ENCODE measurements at regions not wholly inside any gene's neighbourhood (a gene's known extent, or its start where the extent isn't known, plus 50 kb on each side); places are given as distances from the start of the nearest gene placed in this dataset.

DNA sequence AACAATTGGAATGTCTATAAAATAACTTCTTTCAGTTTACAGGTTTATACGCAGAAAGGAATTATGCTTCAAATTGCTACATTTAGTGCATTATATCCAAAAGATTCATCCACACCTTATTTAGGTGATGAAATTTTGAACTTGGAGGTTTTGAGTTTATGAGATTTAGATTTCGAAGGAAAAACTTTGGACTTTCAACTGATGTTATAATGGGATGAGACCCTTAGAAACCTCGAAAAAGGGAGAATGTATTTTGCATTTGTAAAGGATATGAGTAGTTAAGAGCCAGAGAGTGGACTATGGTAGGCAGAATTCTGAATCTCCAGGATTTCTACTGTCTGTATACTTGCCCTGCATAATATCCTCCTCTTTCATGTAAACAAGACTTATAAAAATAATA is 851.6 kb upstream of the MGAT4C start:
- Histone ChIP-seq H3K27me3 (ENCODE audit: control insufficient read depth in 2 of 2, insufficient read depth in 2 of 2, low read length in 2 of 2) (no peaks in the 10 kb centered on the region), H3K4me2 (replicated peaks; ENCODE audit: extremely low read depth, low read length, poor library complexity, severe bottlenecking) (no peak overlapping the region), H4K20me1 (ENCODE audit: insufficient read depth, low read length) (no peaks in the 10 kb centered on the region), H2AFZ (ENCODE audit: insufficient read depth, low read depth, low read length, poor library complexity, severe bottlenecking) (no peak overlapping the region), H3K4me1 (ENCODE audit: control insufficient read depth in 1 of 2, insufficient read depth in 2 of 2, low read length in 2 of 2) (no peaks in the 10 kb centered on the region), H3K9ac (ENCODE audit: insufficient read depth, low read length, poor library complexity, severe bottlenecking) (no peak overlapping the region), H3K4me3 (replicated peaks in 1 of 3; ENCODE audit: low read depth in 2 of 3, low read length in 3 of 3) (no peak overlapping the region), H3K36me3 (replicated peaks in 1 of 2; ENCODE audit: control insufficient read depth in 1 of 2, insufficient read depth in 2 of 2, low read length in 2 of 2) (no peaks in the 10 kb centered on the region), H3K27ac (ENCODE audit: low read depth in 1 of 2, low read length in 2 of 2) (no peak overlapping the region), H3K79me2 (ENCODE audit: insufficient read depth, low read length) (no peaks in the 10 kb centered on the region), H3K9me3 (replicated peaks in 1 of 2; ENCODE audit: control insufficient read depth in 1 of 2, insufficient read depth in 1 of 2, low read length in 2 of 2) (no peaks in the 10 kb centered on the region)
- no CpG with 5 or more reads among the region's 3 CpGs for WGBS (ENCODE audit: insufficient coverage)
- no peak for DNase-seq
- Mint-ChIP-seq H3K9me3 (peaks cover 0 to 3% (median 2%) of the 10 kb centered on the region in 7 donors), H3K27ac (no peak overlapping the region), H3K4me1 (no peaks in the 10 kb centered on the region), H3K4me3 (no peak overlapping the region), H3K27me3 (ENCODE audit: low read depth in 3 of 3) (no peaks in the 10 kb centered on the region), H3K36me3 (no peaks in the 10 kb centered on the region)
- TF ChIP-seq, protein P1, sequence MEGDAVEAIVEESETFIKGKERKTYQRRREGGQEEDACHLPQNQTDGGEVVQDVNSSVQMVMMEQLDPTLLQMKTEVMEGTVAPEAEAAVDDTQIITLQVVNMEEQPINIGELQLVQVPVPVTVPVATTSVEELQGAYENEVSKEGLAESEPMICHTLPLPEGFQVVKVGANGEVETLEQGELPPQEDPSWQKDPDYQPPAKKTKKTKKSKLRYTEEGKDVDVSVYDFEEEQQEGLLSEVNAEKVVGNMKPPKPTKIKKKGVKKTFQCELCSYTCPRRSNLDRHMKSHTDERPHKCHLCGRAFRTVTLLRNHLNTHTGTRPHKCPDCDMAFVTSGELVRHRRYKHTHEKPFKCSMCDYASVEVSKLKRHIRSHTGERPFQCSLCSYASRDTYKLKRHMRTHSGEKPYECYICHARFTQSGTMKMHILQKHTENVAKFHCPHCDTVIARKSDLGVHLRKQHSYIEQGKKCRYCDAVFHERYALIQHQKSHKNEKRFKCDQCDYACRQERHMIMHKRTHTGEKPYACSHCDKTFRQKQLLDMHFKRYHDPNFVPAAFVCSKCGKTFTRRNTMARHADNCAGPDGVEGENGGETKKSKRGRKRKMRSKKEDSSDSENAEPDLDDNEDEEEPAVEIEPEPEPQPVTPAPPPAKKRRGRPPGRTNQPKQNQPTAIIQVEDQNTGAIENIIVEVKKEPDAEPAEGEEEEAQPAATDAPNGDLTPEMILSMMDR (IDR thresholded peaks at IDR 0.05): no peak
- intact Hi-C loops (cut with micrococcal nuclease): no loop called here

- Histone ChIP-seq H3K4me1 (ENCODE audit: control insufficient read depth in 1 of 2, insufficient read depth in 2 of 2, low read length in 2 of 2) (no peaks in the 10 kb centered on the region), H3K27ac (ENCODE audit: low read depth in 1 of 2, low read length in 2 of 2) (no peak overlapping the region), H3K9me3 (replicated peaks in 1 of 2; ENCODE audit: control insufficient read depth in 1 of 2, insufficient read depth in 1 of 2, low read length in 2 of 2) (no peaks in the 10 kb centered on the region), H3K4me2 (replicated peaks; ENCODE audit: extremely low read depth, low read length, poor library complexity, severe bottlenecking) (no peak overlapping the region), H3K9ac (ENCODE audit: insufficient read depth, low read length, poor library complexity, severe bottlenecking) (no peak overlapping the region), H3K36me3 (replicated peaks in 1 of 2; ENCODE audit: control insufficient read depth in 1 of 2, insufficient read depth in 2 of 2, low read length in 2 of 2) (no peaks in the 10 kb centered on the region), H3K27me3 (ENCODE audit: control insufficient read depth in 2 of 2, insufficient read depth in 2 of 2, low read length in 2 of 2) (no peaks in the 10 kb centered on the region), H2AFZ (ENCODE audit: insufficient read depth, low read depth, low read length, poor library complexity, severe bottlenecking) (no peak overlapping the region), H3K79me2 (ENCODE audit: insufficient read depth, low read length) (no peaks in the 10 kb centered on the region), H4K20me1 (ENCODE audit: insufficient read depth, low read length) (no peaks in the 10 kb centered on the region), H3K4me3 (replicated peaks in 1 of 3; ENCODE audit: low read depth in 2 of 3, low read length in 3 of 3) (no peak overlapping the region)
- H3K9me3 Mint-ChIP-seq: peaks cover 0 to 3% (median 2%) of the 10 kb centered on the region in 7 donors
- no peak overlapping the region for H3K4me3 Mint-ChIP-seq
- intact Hi-C loops (cut with micrococcal nuclease): no loop called here
- H3K27me3 Mint-ChIP-seq (ENCODE audit: low read depth in 3 of 3): no peaks in the 10 kb centered on the region
- H3K4me1 Mint-ChIP-seq: no peaks in the 10 kb centered on the region
- no peaks in the 10 kb centered on the region for H3K36me3 Mint-ChIP-seq
- no peak for DNase-seq
- TF ChIP-seq, protein P1 (IDR thresholded peaks at IDR 0.05): no peak
- H3K27ac Mint-ChIP-seq: no peak overlapping the region
- WGBS (ENCODE audit: insufficient coverage): no CpG with 5 or more reads among the region's 3 CpGs
Measured at GRCh38 chr12:87107270-87107669, 851.1 kb upstream of the MGAT4C start.

Measured in CD14-positive monocyte (primary cell).